ENCODE measurements at regions not wholly inside any gene's neighbourhood (a gene's known extent, or its start where the extent isn't known, plus 50 kb on each side); places are given as distances from the start of the nearest gene placed in this dataset.

DNA sequence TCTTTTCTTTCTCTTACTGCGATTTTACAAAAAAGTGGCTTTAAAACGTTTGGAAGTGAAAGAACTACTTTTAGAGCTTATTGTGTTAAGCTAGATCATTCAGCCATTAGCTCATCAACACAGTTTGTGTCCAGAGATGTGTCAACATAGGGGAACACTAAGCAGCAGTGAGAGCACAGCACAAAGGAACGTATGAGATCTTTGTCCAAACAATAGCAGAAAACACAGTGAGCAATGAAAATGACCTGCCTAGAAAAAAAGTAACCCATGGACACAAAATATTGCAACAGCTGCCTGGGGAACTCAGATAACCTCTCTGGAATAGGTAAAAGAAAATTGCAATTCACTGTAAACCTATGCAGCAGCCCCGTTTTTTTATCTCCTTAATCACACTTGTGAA, 372.5 kb downstream of the ARHGEF28 start:
- Histone ChIP-seq H3F3A (ENCODE audit: low read length, unreplicated experiment) (no peaks in the 10 kb centered on the region), H3K4me1 (ENCODE audit: insufficient read depth, low read length) (no peaks in the 10 kb centered on the region), H3K4me3 (ENCODE audit: low read length) (no peak overlapping the region), H4K20me1 (ENCODE audit: low read length) (no peaks in the 10 kb centered on the region), H3K9ac (ENCODE audit: low read length) (no peak overlapping the region), H3K4me2 (ENCODE audit: low read length) (no peak overlapping the region), H3K36me3 (ENCODE audit: low read depth, low read length) (no peaks in the 10 kb centered on the region), H2AFZ (ENCODE audit: low read length) (no peak overlapping the region), H3K9me3 (ENCODE audit: low read length) (no peaks in the 10 kb centered on the region), H3K27ac (ENCODE audit: low read length) (no peak overlapping the region), H3K79me2 (ENCODE audit: low read length) (no peaks in the 10 kb centered on the region), H3K27me3 (ENCODE audit: low read length) (no peaks in the 10 kb centered on the region), H3K9me2 (replicated peaks; ENCODE audit: low read length) (no peaks in the 10 kb centered on the region)
- intact Hi-C loops (cut with micrococcal nuclease), result no loop called here
- no peak for TF ChIP-seq EZH2phosphoT487 (IDR thresholded peaks at IDR 0.05; ENCODE audit: borderline replicate concordance, low read length)
- TF ChIP-seq, protein P1, sequence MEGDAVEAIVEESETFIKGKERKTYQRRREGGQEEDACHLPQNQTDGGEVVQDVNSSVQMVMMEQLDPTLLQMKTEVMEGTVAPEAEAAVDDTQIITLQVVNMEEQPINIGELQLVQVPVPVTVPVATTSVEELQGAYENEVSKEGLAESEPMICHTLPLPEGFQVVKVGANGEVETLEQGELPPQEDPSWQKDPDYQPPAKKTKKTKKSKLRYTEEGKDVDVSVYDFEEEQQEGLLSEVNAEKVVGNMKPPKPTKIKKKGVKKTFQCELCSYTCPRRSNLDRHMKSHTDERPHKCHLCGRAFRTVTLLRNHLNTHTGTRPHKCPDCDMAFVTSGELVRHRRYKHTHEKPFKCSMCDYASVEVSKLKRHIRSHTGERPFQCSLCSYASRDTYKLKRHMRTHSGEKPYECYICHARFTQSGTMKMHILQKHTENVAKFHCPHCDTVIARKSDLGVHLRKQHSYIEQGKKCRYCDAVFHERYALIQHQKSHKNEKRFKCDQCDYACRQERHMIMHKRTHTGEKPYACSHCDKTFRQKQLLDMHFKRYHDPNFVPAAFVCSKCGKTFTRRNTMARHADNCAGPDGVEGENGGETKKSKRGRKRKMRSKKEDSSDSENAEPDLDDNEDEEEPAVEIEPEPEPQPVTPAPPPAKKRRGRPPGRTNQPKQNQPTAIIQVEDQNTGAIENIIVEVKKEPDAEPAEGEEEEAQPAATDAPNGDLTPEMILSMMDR (conservative IDR thresholded peaks at IDR 0.05; ENCODE audit: low read depth, low read length), result no peak
- TF ChIP-seq EZH2 (IDR thresholded peaks at IDR 0.05; ENCODE audit: low read length, unreplicated experiment), result no peak
- POLR2A ChIA-PET (ENCODE audit: unreplicated experiment), result no interaction called here
- no peak for ATAC-seq
- no peak for DNase-seq
- no TSS peak for BruUV-seq (replicated peaks)
- CTCF ChIA-PET, result no interaction called here

DNA sequence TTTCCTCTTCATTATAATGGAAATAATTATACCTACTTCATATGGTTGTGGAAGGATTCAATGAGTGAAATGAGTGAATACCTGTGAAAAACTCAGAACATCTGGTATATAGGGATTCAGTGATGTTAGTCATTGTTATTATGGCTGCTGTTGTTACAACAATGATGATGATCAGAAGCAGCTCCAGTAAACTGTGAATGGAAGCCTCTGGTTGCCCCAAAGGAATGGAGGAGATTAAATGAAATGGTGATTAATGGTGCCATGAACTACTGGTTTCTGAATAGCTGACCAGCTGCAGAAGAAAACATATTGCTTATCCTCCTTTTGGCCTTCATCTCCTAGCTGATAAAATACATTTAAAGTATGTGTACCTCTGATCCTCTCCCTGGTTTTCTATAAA, 372.0 kb downstream of the ARHGEF28 start:
- H3K36me3 ChIP-seq (ENCODE audit: low read depth, low read length), result no peaks in the 10 kb centered on the region
- no peak overlapping the region for H3K9ac ChIP-seq (ENCODE audit: low read length)
- H3K4me2 ChIP-seq (ENCODE audit: low read length), result no peak overlapping the region
- H3K4me3 ChIP-seq (ENCODE audit: low read length), result no peak overlapping the region
- ChIA-PET POLR2A (ENCODE audit: unreplicated experiment) (no interaction called here), CTCF (no interaction called here)
- DNase-seq (no peak), ATAC-seq (no peak)
- H2AFZ ChIP-seq (ENCODE audit: low read length), result no peak overlapping the region
- BruUV-seq (replicated peaks), result no TSS peak
- intact Hi-C loops (cut with micrococcal nuclease), result no loop called here
- H3K27me3 ChIP-seq (ENCODE audit: low read length), result no peaks in the 10 kb centered on the region
- no peaks in the 10 kb centered on the region for H3K79me2 ChIP-seq (ENCODE audit: low read length)
- no peaks in the 10 kb centered on the region for H3F3A ChIP-seq (ENCODE audit: low read length, unreplicated experiment)
- no peak for TF ChIP-seq EZH2phosphoT487 (IDR thresholded peaks at IDR 0.05; ENCODE audit: borderline replicate concordance, low read length)
- TF ChIP-seq, protein P1 (conservative IDR thresholded peaks at IDR 0.05; ENCODE audit: low read depth, low read length), result no peak
- no peak for TF ChIP-seq EZH2 (IDR thresholded peaks at IDR 0.05; ENCODE audit: low read length, unreplicated experiment)
- H3K27ac ChIP-seq (ENCODE audit: low read length), result no peak overlapping the region
- H4K20me1 ChIP-seq (ENCODE audit: low read length), result no peaks in the 10 kb centered on the region
- no peaks in the 10 kb centered on the region for H3K9me3 ChIP-seq (ENCODE audit: low read length)
- H3K4me1 ChIP-seq (ENCODE audit: insufficient read depth, low read length), result no peaks in the 10 kb centered on the region
- H3K9me2 ChIP-seq (replicated peaks; ENCODE audit: low read length), result no peaks in the 10 kb centered on the region

DNA sequence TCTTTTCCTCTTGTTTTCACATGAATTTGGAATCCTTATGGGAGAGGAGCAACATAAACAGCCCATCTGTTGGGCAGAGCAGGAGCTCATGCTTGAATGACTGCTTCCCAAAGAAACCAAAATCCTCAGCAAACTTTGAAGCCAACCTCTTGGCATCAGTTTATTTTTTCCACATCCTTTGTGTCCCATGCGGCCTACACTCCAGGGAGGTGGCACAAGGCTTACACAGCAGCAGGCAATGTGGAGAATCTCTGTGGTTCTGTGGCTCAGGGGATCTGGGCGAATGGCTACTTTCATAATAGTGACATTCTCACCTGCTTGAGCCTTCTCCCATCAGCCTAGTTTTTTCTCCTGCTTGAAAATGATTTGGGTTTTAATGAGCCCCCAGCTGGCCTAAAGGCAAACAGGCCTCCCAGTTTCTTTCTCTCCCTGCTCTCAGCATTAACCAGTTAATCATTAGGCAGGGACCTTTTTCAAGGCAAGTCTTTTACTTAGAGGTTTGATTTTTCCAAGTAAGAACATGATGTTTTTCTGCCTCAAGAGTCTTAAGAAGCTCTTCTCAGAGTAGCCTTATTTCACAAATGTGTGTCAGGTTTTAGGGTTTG, 370.3 kb downstream of the ARHGEF28 start:
- no peaks in the 10 kb centered on the region for H4K20me1 ChIP-seq (ENCODE audit: low read length)
- H3K9me3 ChIP-seq (ENCODE audit: low read length), result no peaks in the 10 kb centered on the region
- no peak for DNase-seq
- no peaks in the 10 kb centered on the region for H3K9me2 ChIP-seq (replicated peaks; ENCODE audit: low read length)
- no peak overlapping the region for H2AFZ ChIP-seq (ENCODE audit: low read length)
- H3K27me3 ChIP-seq (ENCODE audit: low read length), result no peaks in the 10 kb centered on the region
- no peak overlapping the region for H3K4me2 ChIP-seq (ENCODE audit: low read length)
- H3K4me1 ChIP-seq (ENCODE audit: insufficient read depth, low read length), result no peaks in the 10 kb centered on the region
- ChIA-PET POLR2A (ENCODE audit: unreplicated experiment) (interaction anchor here (0.6 kb wide), 1 partner anchor 39 kb away, joined by 6 read pairs; no protein-coding TSS in a partner anchor), CTCF (no interaction called here)
- no peak overlapping the region for H3K9ac ChIP-seq (ENCODE audit: low read length)
- BruUV-seq (replicated peaks), result no TSS peak
- no peak overlapping the region for H3K4me3 ChIP-seq (ENCODE audit: low read length)
- no peaks in the 10 kb centered on the region for H3F3A ChIP-seq (ENCODE audit: low read length, unreplicated experiment)
- no peak for ATAC-seq
- intact Hi-C loops (cut with micrococcal nuclease), result no loop called here
- H3K36me3 ChIP-seq (ENCODE audit: low read depth, low read length), result no peaks in the 10 kb centered on the region
- H3K27ac ChIP-seq (ENCODE audit: low read length), result no peak overlapping the region
- H3K79me2 ChIP-seq (ENCODE audit: low read length), result no peaks in the 10 kb centered on the region
- TF ChIP-seq EZH2phosphoT487 (IDR thresholded peaks at IDR 0.05; ENCODE audit: borderline replicate concordance, low read length), result no peak
- TF ChIP-seq EZH2 (IDR thresholded peaks at IDR 0.05; ENCODE audit: low read length, unreplicated experiment), result no peak
- TF ChIP-seq, protein P1 (conservative IDR thresholded peaks at IDR 0.05; ENCODE audit: low read depth, low read length), result no peak
